HEK293T (cell line): ENCODE measurements at regions not wholly inside any gene's neighbourhood (a gene's known extent, or its start where the extent isn't known, plus 50 kb on each side); places are given as distances from the start of the nearest gene placed in this dataset.

ENCODE experiments used
- ARNT ChIP-seq: fragments of 450-650 bp; IDR thresholded peaks from 2 replicates; pipeline ENCODE4 v1.6.1; 2017; ENCODE audit warnings: mild to moderate bottlenecking
- BHLHE40 ChIP-seq: fragments of 450-650 bp; IDR thresholded peaks from 2 replicates; pipeline ENCODE4 v1.6.1; 2016; ENCODE audit warnings: mild to moderate bottlenecking, moderate library complexity, borderline replicate concordance
- SUZ12 ChIP-seq: fragments of 450-650 bp; IDR thresholded peaks from 2 replicates; pipeline ENCODE4 v1.6.1; 2016; ENCODE audit warnings: mild to moderate bottlenecking

- no peak for TF ChIP-seq SUZ12
- TF ChIP-seq ARNT = no peak
- no peak for TF ChIP-seq BHLHE40
Observed at GRCh38 chrX:45601052-45601451, 400.4 kb upstream of the DIPK2B start.
